ENCODE measurements at regions not wholly inside any gene's neighbourhood (a gene's known extent, or its start where the extent isn't known, plus 50 kb on each side); places are given as distances from the start of the nearest gene placed in this dataset.

DNA sequence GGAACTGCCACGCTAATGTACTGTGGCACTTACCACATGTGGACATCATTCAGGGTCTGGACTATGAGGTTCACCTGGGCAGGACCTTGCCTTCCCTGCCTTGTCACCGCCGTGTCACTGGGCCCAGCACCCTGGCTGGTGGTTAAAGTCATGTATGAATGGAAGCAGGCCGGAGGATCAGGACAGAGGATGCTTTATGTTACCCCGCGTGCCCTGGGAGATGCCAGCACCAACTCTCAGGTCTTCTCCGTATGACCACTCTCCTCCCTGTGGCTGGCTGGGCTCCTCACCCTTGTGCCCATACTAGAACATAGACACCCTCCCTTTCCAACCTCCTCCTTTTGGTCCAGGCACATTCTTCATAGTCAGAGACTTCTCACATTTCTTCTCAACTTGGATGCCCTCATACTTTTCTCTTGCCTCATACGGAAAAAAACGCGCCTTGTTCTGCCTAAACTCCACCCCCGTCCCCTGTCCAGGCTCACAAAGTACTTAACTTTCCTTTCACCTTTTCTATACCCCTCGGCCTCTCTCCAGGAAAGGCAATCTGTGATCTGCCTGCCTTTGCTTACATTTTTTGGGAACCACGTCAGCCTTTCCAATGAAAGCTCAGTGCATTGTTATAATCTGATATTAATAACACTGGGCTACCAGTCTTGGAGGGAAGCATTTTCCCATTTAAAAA is 240.0 kb downstream of the TEX36 start:
- TF ChIP-seq POLR2A (IDR thresholded peaks at IDR 0.05), result no peak
- TF ChIP-seq, protein P1, sequence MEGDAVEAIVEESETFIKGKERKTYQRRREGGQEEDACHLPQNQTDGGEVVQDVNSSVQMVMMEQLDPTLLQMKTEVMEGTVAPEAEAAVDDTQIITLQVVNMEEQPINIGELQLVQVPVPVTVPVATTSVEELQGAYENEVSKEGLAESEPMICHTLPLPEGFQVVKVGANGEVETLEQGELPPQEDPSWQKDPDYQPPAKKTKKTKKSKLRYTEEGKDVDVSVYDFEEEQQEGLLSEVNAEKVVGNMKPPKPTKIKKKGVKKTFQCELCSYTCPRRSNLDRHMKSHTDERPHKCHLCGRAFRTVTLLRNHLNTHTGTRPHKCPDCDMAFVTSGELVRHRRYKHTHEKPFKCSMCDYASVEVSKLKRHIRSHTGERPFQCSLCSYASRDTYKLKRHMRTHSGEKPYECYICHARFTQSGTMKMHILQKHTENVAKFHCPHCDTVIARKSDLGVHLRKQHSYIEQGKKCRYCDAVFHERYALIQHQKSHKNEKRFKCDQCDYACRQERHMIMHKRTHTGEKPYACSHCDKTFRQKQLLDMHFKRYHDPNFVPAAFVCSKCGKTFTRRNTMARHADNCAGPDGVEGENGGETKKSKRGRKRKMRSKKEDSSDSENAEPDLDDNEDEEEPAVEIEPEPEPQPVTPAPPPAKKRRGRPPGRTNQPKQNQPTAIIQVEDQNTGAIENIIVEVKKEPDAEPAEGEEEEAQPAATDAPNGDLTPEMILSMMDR (IDR thresholded peaks at IDR 0.05), result no peak

Data from right lobe of liver (tissue), 4 donors.